Testis (tissue), 2 donors: ENCODE measurements at regions not wholly inside any gene's neighbourhood (a gene's known extent, or its start where the extent isn't known, plus 50 kb on each side); places are given as distances from the start of the nearest gene placed in this dataset.

Experiments used
- POLR2A ChIP-seq: fragments of 450-650 bp; IDR thresholded peaks from one replicate; pipeline ENCODE4 v1.6.1; 2017; ENCODE audit warnings: antibody characterized with exemption, mild to moderate bottlenecking, moderate library complexity
- TF ChIP-seq, protein P1 (sequence below), 3 experiments: fragments of 450-650 bp in 2 of 3; fragments of 200-600 bp in 1 of 3; sonication (generic) in 1 of 3; IDR thresholded peaks; one replicate each; pipeline ENCODE4 v1.5.1; 2016 to 2019; ENCODE audit warnings: antibody characterized with exemption in 3 of 3, mild to moderate bottlenecking in 2 of 3, moderate library complexity in 1 of 3

DNA sequence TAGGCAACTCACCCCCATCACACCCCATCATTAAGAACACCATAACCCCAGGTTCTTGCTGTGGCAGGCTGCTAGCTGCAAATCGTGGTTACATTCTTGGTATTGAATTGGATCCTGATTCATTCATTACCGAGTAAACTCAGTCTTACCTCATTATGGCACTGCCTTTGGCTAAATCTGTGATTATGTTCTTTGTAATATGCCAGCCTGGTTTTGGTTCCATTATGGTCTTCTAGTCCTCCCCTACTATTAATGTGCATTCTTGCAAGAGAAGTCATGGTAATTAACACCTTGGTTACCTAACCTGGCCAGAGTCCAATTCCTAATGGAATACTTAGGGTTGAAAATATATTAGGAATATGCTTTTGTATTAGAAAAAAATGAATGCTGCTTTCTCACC is 258.9 kb upstream of the APCDD1 start:
- TF ChIP-seq, protein P1, sequence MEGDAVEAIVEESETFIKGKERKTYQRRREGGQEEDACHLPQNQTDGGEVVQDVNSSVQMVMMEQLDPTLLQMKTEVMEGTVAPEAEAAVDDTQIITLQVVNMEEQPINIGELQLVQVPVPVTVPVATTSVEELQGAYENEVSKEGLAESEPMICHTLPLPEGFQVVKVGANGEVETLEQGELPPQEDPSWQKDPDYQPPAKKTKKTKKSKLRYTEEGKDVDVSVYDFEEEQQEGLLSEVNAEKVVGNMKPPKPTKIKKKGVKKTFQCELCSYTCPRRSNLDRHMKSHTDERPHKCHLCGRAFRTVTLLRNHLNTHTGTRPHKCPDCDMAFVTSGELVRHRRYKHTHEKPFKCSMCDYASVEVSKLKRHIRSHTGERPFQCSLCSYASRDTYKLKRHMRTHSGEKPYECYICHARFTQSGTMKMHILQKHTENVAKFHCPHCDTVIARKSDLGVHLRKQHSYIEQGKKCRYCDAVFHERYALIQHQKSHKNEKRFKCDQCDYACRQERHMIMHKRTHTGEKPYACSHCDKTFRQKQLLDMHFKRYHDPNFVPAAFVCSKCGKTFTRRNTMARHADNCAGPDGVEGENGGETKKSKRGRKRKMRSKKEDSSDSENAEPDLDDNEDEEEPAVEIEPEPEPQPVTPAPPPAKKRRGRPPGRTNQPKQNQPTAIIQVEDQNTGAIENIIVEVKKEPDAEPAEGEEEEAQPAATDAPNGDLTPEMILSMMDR (IDR thresholded peaks at IDR 0.05) = no peak
- TF ChIP-seq POLR2A = no peak
